ENCODE measurements at regions not wholly inside any gene's neighbourhood (a gene's known extent, or its start where the extent isn't known, plus 50 kb on each side); places are given as distances from the start of the nearest gene placed in this dataset.

DNA sequence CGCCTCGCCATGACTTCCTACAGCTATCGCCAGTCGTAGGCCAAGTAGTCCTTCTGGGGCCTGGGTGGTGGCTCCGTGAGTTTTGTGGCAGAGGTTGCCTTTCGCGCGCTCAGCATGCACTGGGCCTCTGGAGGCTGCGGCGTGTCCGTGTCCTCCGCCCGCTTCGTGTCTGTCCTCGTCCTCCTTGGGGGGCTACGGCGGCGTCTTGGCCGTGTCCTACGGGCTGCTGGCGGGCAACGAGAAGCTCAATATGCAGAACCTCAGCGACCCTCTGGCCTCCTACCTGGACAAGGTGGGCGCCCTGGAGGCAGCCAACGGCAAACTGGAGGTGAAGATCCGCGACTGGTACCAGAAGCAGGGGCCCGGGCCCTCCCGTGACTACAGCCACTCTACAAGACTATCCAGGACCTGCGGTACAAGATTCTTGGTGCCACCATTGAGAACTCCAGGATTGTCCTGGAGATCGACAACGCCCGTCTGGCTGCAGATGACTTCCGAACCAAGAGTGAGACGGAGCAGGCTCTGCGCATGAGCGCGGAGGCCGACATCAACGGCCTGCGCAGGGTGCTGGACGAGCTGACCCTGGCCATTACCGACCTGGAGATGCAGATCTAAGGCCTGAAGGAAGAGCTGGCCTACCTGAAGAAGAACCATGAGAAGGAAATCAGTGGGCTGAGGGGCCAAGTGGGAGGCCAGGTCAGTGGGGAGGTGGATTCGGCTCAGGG is 296.3 kb downstream of the OGFRL1 start:
- TF ChIP-seq, protein P1, sequence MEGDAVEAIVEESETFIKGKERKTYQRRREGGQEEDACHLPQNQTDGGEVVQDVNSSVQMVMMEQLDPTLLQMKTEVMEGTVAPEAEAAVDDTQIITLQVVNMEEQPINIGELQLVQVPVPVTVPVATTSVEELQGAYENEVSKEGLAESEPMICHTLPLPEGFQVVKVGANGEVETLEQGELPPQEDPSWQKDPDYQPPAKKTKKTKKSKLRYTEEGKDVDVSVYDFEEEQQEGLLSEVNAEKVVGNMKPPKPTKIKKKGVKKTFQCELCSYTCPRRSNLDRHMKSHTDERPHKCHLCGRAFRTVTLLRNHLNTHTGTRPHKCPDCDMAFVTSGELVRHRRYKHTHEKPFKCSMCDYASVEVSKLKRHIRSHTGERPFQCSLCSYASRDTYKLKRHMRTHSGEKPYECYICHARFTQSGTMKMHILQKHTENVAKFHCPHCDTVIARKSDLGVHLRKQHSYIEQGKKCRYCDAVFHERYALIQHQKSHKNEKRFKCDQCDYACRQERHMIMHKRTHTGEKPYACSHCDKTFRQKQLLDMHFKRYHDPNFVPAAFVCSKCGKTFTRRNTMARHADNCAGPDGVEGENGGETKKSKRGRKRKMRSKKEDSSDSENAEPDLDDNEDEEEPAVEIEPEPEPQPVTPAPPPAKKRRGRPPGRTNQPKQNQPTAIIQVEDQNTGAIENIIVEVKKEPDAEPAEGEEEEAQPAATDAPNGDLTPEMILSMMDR (IDR thresholded peaks at IDR 0.05) = no peak
- no peak for TF ChIP-seq POLR2A (IDR thresholded peaks at IDR 0.05)
- Histone ChIP-seq H3K4me3 (no peak overlapping the region), H3K9me3 (no peaks in the 10 kb centered on the region), H3K27me3 (no peaks in the 10 kb centered on the region), H3K36me3 (no peaks in the 10 kb centered on the region), H3K27ac (no peak overlapping the region), H3K4me1 (no peaks in the 10 kb centered on the region)
- intact Hi-C loops (cut with DNase I; ENCODE audit: low total_unique reads) = no loop called here
- no peak for DNase-seq

DNA sequence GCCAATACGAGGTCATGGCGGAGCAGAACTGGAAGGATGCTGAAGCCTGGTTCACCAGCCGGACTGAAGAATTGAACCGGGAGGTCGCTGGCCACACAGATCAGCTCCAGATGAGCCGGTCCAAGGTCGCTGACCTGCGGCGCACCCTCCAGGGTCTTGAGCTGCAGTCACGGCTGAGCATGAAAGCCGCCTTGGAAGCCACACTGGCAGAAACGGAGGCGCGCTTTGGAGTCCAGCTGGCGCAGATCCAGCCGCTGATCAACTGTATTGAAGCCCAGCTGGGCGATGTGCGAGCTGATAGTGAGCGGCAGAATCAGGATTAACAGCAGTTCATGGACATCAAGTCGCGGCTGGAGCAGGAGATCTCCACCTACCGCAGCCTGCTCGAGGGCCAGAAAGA is 296.9 kb downstream of the OGFRL1 start:
- no peaks in the 10 kb centered on the region for H3K36me3 ChIP-seq
- no peaks in the 10 kb centered on the region for H3K4me1 ChIP-seq
- DNase-seq = no peak
- intact Hi-C loops (cut with DNase I; ENCODE audit: low total_unique reads) = no loop called here
- TF ChIP-seq, protein P1 (IDR thresholded peaks at IDR 0.05) = no peak
- no peak for TF ChIP-seq POLR2A (IDR thresholded peaks at IDR 0.05)
- no peaks in the 10 kb centered on the region for H3K27me3 ChIP-seq
- H3K4me3 ChIP-seq = no peak overlapping the region
- H3K9me3 ChIP-seq = no peaks in the 10 kb centered on the region
- no peak overlapping the region for H3K27ac ChIP-seq

DNA sequence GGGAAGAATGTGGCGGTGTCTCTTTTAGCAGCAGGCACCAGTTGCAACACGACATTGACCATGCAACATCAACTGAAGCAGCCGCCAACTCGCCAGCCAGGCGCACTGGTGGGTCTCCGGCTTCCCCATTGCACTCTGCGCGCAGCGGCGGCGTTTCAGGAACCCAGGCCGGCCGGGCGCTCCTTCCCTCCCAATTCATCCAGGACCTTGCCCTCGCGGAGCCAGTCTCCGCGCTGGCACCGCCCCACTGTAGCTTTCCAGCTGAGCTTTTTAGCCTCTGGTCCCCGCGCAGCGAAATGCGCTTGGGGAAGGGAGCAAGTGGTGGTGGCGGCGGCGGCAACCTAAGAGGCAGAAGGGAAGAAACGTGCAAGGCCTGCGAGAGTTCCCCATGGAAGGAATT is 297.9 kb upstream of the RIMS1 start:
- Histone ChIP-seq H3K27ac (no peak overlapping the region), H3K4me3 (no peak overlapping the region), H3K4me1 (no peaks in the 10 kb centered on the region), H3K9me3 (no peaks in the 10 kb centered on the region), H3K27me3 (no peaks in the 10 kb centered on the region), H3K36me3 (no peaks in the 10 kb centered on the region)
- intact Hi-C loops (cut with DNase I; ENCODE audit: low total_unique reads) = no loop called here
- DNase-seq = no peak
- TF ChIP-seq, protein P1 (IDR thresholded peaks at IDR 0.05) = no peak
- TF ChIP-seq POLR2A (IDR thresholded peaks at IDR 0.05) = no peak

DNA sequence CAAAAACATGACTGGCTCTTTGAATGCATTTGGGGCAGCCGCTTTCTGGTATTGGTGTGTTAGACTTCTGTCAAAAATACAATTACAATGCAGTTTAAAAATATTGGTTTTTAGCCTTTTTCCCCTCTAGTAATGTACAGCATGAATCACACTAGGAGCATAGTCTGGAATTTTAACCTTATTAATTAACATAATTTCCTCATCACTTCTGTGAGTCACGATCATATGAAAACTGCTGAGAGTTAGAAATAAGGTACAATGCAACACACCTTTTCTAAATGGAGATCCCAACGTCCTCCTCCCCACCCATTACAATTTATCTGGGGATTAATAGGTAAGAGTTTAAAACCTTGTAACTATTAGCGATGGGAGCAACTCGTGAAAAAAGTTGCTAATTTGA is 297.1 kb upstream of the RIMS1 start:
- H3K4me3 ChIP-seq = no peak overlapping the region
- H3K27me3 ChIP-seq = no peaks in the 10 kb centered on the region
- no peak for DNase-seq
- H3K27ac ChIP-seq = no peak overlapping the region
- no peaks in the 10 kb centered on the region for H3K36me3 ChIP-seq
- TF ChIP-seq, protein P1 (IDR thresholded peaks at IDR 0.05) = no peak
- TF ChIP-seq POLR2A (IDR thresholded peaks at IDR 0.05) = no peak
- intact Hi-C loops (cut with DNase I; ENCODE audit: low total_unique reads) = no loop called here
- no peaks in the 10 kb centered on the region for H3K9me3 ChIP-seq
- H3K4me1 ChIP-seq = no peaks in the 10 kb centered on the region

DNA sequence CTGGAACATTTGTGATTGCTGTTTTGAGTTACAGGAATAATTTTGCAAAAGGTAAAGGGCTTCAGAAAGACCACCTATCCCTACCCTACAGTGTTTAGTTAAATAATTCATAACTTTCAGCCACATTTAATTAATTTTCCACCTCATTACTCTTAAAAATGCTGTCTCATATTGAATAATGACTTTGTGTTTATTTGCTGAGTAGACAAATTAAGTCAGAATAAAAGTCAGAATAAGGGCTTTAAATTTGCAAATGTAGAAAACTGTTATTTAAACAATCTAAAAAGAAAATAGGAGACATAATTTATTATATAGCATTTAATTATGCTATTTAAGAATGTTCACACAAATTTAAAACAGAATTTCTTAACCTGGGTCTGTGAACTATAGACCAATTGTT is 293.7 kb upstream of the RIMS1 start:
- intact Hi-C loops (cut with DNase I; ENCODE audit: low total_unique reads) = no loop called here
- Histone ChIP-seq H3K36me3 (no peaks in the 10 kb centered on the region), H3K4me3 (no peak overlapping the region), H3K27ac (no peak overlapping the region), H3K27me3 (no peaks in the 10 kb centered on the region), H3K9me3 (no peaks in the 10 kb centered on the region), H3K4me1 (no peaks in the 10 kb centered on the region)
- TF ChIP-seq, protein P1 (IDR thresholded peaks at IDR 0.05) = no peak
- TF ChIP-seq POLR2A (IDR thresholded peaks at IDR 0.05) = no peak
- no peak for DNase-seq

Measured in uterus (tissue), 3 donors.